HepG2 (cell line): ENCODE measurements at regions not wholly inside any gene's neighbourhood (a gene's known extent, or its start where the extent isn't known, plus 50 kb on each side); places are given as distances from the start of the nearest gene placed in this dataset.

Source experiments
- ATAC-seq: fragments of 200-7000 bp; cut with Tn5 transposase; 3 replicates; pipeline ENCODE4 v1.9.1; 2020; ENCODE audit warnings: mild to moderate bottlenecking, moderate library complexity
- BruUV-seq: library from RNA; stranded (reverse); fragments of 400-500 nt; replicated peaks from 2 replicates; lab custom pipeline; 2021; lab: Mats Ljungman, UMichigan
- CTCF ChIA-PET: fragments of 300-600 bp; formaldehyde crosslinking; extraction: SDS; loops from one replicate; lab custom pipeline; 2021; ENCODE audit warnings: low total read pairs, inconsistent platforms, low intra/inter-chr PET ratio; lab: Yijun Ruan, JAX
- POLR2A ChIA-PET: fragments of 350-600 bp; sonication (Branson Sonifier 250); formaldehyde crosslinking; loops from one replicate; lab custom pipeline; 2020; ENCODE audit warnings: antibody characterized with exemption, inconsistent platforms; lab: Yijun Ruan, JAX
- DNase-seq: peaks from one replicate; pipeline ENCODE4 v3.0.0-alpha.2; 2015; ENCODE audit warnings: low spot score
- FAIRE-seq: peaks from 3 replicates; lab custom pipeline; 2011; peaks lifted over from hg19 to GRCh38; lab: Jason Lieb, UNC
- H2AFZ ChIP-seq: one replicate; pipeline ENCODE4 v1.6.1; 2011; ENCODE audit warnings: low read length, inconsistent platforms
- H3K27ac ChIP-seq: fragments of 300-600 bp; 3 replicates; pipeline ENCODE4 v1.8.0; 2011; ENCODE audit warnings: mixed run types, mild to moderate bottlenecking, mixed read lengths, low read length, inconsistent platforms; ENCODE audit not compliant: insufficient read depth; ENCODE audit errors: extremely low read length
- H3K27me3 ChIP-seq, 2 experiments: fragments of 200-600 bp in 1 of 2; 2 replicates in 1 of 2; 3 replicates in 1 of 2; pipeline versions ENCODE4 v1.6.0 to v1.8.0; 2011; ENCODE audit warnings: low read length in 2 of 2, mild to moderate bottlenecking in 2 of 2, moderate library complexity in 2 of 2, inconsistent platforms in 1 of 2; ENCODE audit not compliant: insufficient read depth in 2 of 2, control insufficient read depth in 1 of 2
- H3K36me3 ChIP-seq, 2 experiments: fragments of 200-600 bp in 1 of 2; replicated peaks in 1 of 2; 2 replicates in 1 of 2; 3 replicates in 1 of 2; pipeline versions ENCODE4 v1.5.1 to v1.8.0; 2011; ENCODE audit warnings: low read length in 2 of 2, inconsistent platforms in 1 of 2; ENCODE audit not compliant: insufficient read depth in 2 of 2, control insufficient read depth in 1 of 2
- H3K4me1 ChIP-seq: 2 replicates; pipeline ENCODE4 v1.5.1; 2012; ENCODE audit warnings: low read length, inconsistent platforms; ENCODE audit not compliant: insufficient read depth
- H3K4me2 ChIP-seq: 2 replicates; pipeline ENCODE4 v1.6.0; 2011; ENCODE audit warnings: low read depth, low read length, inconsistent platforms
- H3K4me3 ChIP-seq, 3 experiments: fragments of 200-600 bp in 1 of 3; sonication (generic), shearing (Covaris generic) in 1 of 3; replicated peaks in 1 of 3; 2 replicates each; pipeline ENCODE4 v1.5.1; 2011 to 2016; ENCODE audit warnings: low read length in 3 of 3, inconsistent platforms in 2 of 3, low read depth in 2 of 3, mild to moderate bottlenecking in 2 of 3, control low read depth in 1 of 3, mixed read lengths in 1 of 3; ENCODE audit not compliant: insufficient read depth in 1 of 3
- H3K79me2 ChIP-seq: one replicate; pipeline ENCODE4 v1.6.1; 2011; ENCODE audit warnings: low read length, inconsistent platforms; ENCODE audit not compliant: insufficient read depth
- H3K9ac ChIP-seq: 2 replicates; pipeline ENCODE4 v1.6.0; 2011; ENCODE audit warnings: mild to moderate bottlenecking, low read depth, low read length, inconsistent platforms; ENCODE audit not compliant: insufficient read depth
- H3K9me3 ChIP-seq: 2 replicates; pipeline ENCODE4 v1.5.1; 2012; ENCODE audit warnings: mild to moderate bottlenecking, low read length
- H4K20me1 ChIP-seq: 2 replicates; pipeline ENCODE4 v1.6.0; 2011; ENCODE audit warnings: inconsistent platforms, mild to moderate bottlenecking, low read length, moderate library complexity; ENCODE audit not compliant: insufficient read depth
- CREB1 ChIP-seq, 2 experiments: fragments of 450-650 bp in 1 of 2; IDR thresholded peaks; 2 replicates each; pipeline ENCODE4 v1.6.1; 2016 to 2017; ENCODE audit warnings: control low read depth in 1 of 2, mild to moderate bottlenecking in 1 of 2, missing compliant biosample characterization in 1 of 2, missing genetic modification characterization in 1 of 2
- FOXK2 ChIP-seq: fragments of 450-650 bp; IDR thresholded peaks from 2 replicates; pipeline ENCODE4 v1.6.1; 2016
- ISX ChIP-seq: sonication (generic); formaldehyde crosslinking; conservative IDR thresholded peaks from 2 replicates; pipeline ENCODE4 v1.5.0; 2020; ENCODE audit warnings: missing genetic modification reagents
- MBNL3 ChIP-seq: fragments of 250-450 bp; sonication (Bioruptor Pico); conservative IDR thresholded peaks from 2 replicates; pipeline ENCODE4 v1.8.0; 2022; ENCODE audit warnings: mild to moderate bottlenecking, inconsistent platforms
- NFKB2 ChIP-seq: sonication (generic); formaldehyde crosslinking; IDR thresholded peaks from 2 replicates; pipeline ENCODE4 v1.4.0; 2020; ENCODE audit warnings: missing genetic modification reagents, borderline replicate concordance
- PREB ChIP-seq: sonication (generic); formaldehyde crosslinking; IDR thresholded peaks from 2 replicates; pipeline ENCODE4 v1.4.0; 2020; ENCODE audit warnings: missing genetic modification reagents
- ZFP36L1 ChIP-seq: sonication (generic); formaldehyde crosslinking; IDR thresholded peaks from 2 replicates; pipeline ENCODE4 v1.8.0; 2022; ENCODE audit warnings: mild to moderate bottlenecking, missing genetic modification reagents, moderate library complexity
- ZFP91 ChIP-seq: sonication (generic); formaldehyde crosslinking; IDR thresholded peaks from 2 replicates; pipeline ENCODE4 v1.9.0; 2022; ENCODE audit warnings: missing genetic modification reagents, mild to moderate bottlenecking, borderline replicate concordance
- ZNF501 ChIP-seq: sonication (generic); formaldehyde crosslinking; IDR thresholded peaks from 2 replicates; pipeline ENCODE4 v1.5.1; 2020; ENCODE audit warnings: mild to moderate bottlenecking, moderate library complexity, missing genetic modification reagents
- ZNF530 ChIP-seq: sonication (generic); formaldehyde crosslinking; IDR thresholded peaks from 2 replicates; pipeline ENCODE4 v1.5.0; 2020; ENCODE audit warnings: low read depth, mild to moderate bottlenecking, missing genetic modification reagents
- ZNF660 ChIP-seq: sonication (generic); formaldehyde crosslinking; IDR thresholded peaks from 2 replicates; pipeline ENCODE4 v1.5.1; 2020; ENCODE audit warnings: mild to moderate bottlenecking, low read depth, missing genetic modification reagents, borderline replicate concordance
- ZNF687 ChIP-seq: sonication (generic); formaldehyde crosslinking; IDR thresholded peaks from 2 replicates; pipeline ENCODE4 v1.5.1; 2020; ENCODE audit warnings: mild to moderate bottlenecking, missing genetic modification reagents, moderate library complexity
- ZSCAN5A ChIP-seq: sonication (generic); formaldehyde crosslinking; IDR thresholded peaks from 2 replicates; pipeline ENCODE4 v1.8.0; 2022; ENCODE audit warnings: mild to moderate bottlenecking, missing genetic modification reagents, borderline replicate concordance
- WGBS: methylation state at CpG from one replicate; pipeline ENCODE4 v1.1.6; 2017; ENCODE audit warnings: low lambda C conversion rate; 5-methylcytosine and 5-hydroxymethylcytosine counted together
- in situ Hi-C: cut with HindIII; loops from 2 replicates; pipeline ENCODE4 v1.10.0; 2017; ENCODE audit warnings: low pct_unique_long_range_greater_than_20kb; ENCODE audit not compliant: extremely low pct_ligation_motif_present
- intact Hi-C: fragments of 100-400 bp; cut with micrococcal nuclease; formaldehyde crosslinking; loops from one replicate; pipeline ENCODE4 v1.10.0; 2022; ENCODE audit not compliant: unreplicated experiment
- TF ChIP-seq, protein P1 (sequence below): IDR thresholded peaks from 2 replicates; pipeline ENCODE4 v1.6.1; 2016; ENCODE audit warnings: low read depth, borderline replicate concordance
- TF ChIP-seq, protein P2 (sequence below): sonication (generic); formaldehyde crosslinking; conservative IDR thresholded peaks from 2 replicates; pipeline ENCODE4 v1.8.0; 2022; ENCODE audit warnings: low read depth, missing genetic modification reagents

DNA sequence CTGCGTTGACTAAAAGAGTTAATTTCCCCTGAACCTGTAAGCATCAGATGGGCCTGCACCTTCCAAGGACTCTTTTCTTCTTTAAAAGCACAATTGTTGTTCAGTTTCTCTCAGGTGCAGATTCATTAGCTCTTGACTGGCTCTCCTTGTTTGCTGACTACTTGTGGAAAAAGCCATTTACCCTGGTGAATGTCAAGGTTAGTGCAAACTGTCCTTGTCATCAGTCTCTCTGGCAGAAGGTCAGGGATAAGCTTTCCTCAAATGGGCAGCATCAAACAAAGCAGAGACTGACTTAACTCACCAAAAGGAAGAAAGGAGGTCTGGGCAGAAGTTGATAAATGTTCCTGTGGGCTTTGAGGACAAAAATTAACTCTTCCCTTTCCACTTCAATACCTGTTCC lies 922.7 kb downstream of the BCL11A start:
- TF ChIP-seq FOXK2, result no peak
- no peak for TF ChIP-seq PREB (CRISPR knock-in tag)
- TF ChIP-seq, protein P1, sequence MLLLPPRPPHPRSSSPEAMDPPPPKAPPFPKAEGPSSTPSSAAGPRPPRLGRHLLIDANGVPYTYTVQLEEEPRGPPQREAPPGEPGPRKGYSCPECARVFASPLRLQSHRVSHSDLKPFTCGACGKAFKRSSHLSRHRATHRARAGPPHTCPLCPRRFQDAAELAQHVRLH, result no peak
- TF ChIP-seq ZNF660 (CRISPR knock-in tag), result no peak
- TF ChIP-seq, protein P2, sequence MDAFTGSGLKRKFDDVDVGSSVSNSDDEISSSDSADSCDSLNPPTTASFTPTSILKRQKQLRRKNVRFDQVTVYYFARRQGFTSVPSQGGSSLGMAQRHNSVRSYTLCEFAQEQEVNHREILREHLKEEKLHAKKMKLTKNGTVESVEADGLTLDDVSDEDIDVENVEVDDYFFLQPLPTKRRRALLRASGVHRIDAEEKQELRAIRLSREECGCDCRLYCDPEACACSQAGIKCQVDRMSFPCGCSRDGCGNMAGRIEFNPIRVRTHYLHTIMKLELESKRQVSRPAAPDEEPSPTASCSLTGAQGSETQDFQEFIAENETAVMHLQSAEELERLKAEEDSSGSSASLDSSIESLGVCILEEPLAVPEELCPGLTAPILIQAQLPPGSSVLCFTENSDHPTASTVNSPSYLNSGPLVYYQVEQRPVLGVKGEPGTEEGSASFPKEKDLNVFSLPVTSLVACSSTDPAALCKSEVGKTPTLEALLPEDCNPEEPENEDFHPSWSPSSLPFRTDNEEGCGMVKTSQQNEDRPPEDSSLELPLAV (CRISPR knock-in tag), result no peak
- TF ChIP-seq MBNL3 (CRISPR knock-in tag), result no peak
- no peak for TF ChIP-seq CREB1 (IDR thresholded peaks at IDR 0.05)
- TF ChIP-seq CREB1 (CRISPR knock-in tag; IDR thresholded peaks at IDR 0.05), result no peak
- TF ChIP-seq ZNF501 (CRISPR knock-in tag), result no peak
- TF ChIP-seq ZNF687, result no peak
- TF ChIP-seq ZSCAN5A (CRISPR knock-in tag), result no peak
- TF ChIP-seq ZNF530 (CRISPR knock-in tag), result no peak
- TF ChIP-seq ISX (CRISPR knock-in tag), result no peak
- no peak for TF ChIP-seq NFKB2 (CRISPR knock-in tag)
- no peak for TF ChIP-seq ZFP91 (CRISPR knock-in tag)
- no peak for TF ChIP-seq ZFP36L1 (CRISPR knock-in tag)
- Histone ChIP-seq H3K4me2 (no peak overlapping the region), H3K27me3 (no peaks in the 10 kb centered on the region), H3K27ac (no peak overlapping the region), H3K4me3 (no peak overlapping the region), H3K79me2 (no peaks in the 10 kb centered on the region), H3K9me3 (peaks cover 38% of the 10 kb centered on the region), H4K20me1 (no peaks in the 10 kb centered on the region), H2AFZ (no peak overlapping the region), H3K36me3 (no peaks in the 10 kb centered on the region), H3K4me1 (no peaks in the 10 kb centered on the region), H3K9ac (no peak overlapping the region)
- ATAC-seq, result no peak
- FAIRE-seq, result no peak
- in situ Hi-C loops, result no loop called here
- intact Hi-C loops, result no loop called here
- no peak for DNase-seq
- CTCF ChIA-PET, result no interaction called here
- no TSS peak for BruUV-seq
- POLR2A ChIA-PET, result no interaction called here
- 0% methylated on average over 1 of the region's 1 CpG for WGBS
